ENCODE measurements at regions not wholly inside any gene's neighbourhood (a gene's known extent, or its start where the extent isn't known, plus 50 kb on each side); places are given as distances from the start of the nearest gene placed in this dataset.

- H3K27me3 ChIP-seq (ENCODE audit: insufficient read depth, poor library complexity, severe bottlenecking), result no peaks in the 10 kb centered on the region
- H3K4me3 ChIP-seq (replicated peaks; ENCODE audit: insufficient read depth, low read length), result no peak overlapping the region
These were observed 338.9 kb upstream of the SETBP1 start for GRCh38 chr18:44341759-44342158.

GRCh38 chr18:44342162-44342561 lies 338.5 kb upstream of the SETBP1 start:
- no peak for TF ChIP-seq SPI1 (IDR thresholded peaks at IDR 0.05; ENCODE audit: borderline replicate concordance, low read depth)
- no peak for TF ChIP-seq REST (IDR thresholded peaks at IDR 0.05; ENCODE audit: insufficient replicate concordance, low read depth)
- no peak for TF ChIP-seq POLR2AphosphoS5 (IDR thresholded peaks at IDR 0.05; ENCODE audit: low read depth)
- TF ChIP-seq GABPA (IDR thresholded peaks at IDR 0.05; ENCODE audit: low read depth), result no peak
- TF ChIP-seq, protein P1, sequence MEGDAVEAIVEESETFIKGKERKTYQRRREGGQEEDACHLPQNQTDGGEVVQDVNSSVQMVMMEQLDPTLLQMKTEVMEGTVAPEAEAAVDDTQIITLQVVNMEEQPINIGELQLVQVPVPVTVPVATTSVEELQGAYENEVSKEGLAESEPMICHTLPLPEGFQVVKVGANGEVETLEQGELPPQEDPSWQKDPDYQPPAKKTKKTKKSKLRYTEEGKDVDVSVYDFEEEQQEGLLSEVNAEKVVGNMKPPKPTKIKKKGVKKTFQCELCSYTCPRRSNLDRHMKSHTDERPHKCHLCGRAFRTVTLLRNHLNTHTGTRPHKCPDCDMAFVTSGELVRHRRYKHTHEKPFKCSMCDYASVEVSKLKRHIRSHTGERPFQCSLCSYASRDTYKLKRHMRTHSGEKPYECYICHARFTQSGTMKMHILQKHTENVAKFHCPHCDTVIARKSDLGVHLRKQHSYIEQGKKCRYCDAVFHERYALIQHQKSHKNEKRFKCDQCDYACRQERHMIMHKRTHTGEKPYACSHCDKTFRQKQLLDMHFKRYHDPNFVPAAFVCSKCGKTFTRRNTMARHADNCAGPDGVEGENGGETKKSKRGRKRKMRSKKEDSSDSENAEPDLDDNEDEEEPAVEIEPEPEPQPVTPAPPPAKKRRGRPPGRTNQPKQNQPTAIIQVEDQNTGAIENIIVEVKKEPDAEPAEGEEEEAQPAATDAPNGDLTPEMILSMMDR (IDR thresholded peaks at IDR 0.05; ENCODE audit: insufficient read depth, low read length), result no peak
- Histone ChIP-seq H3K27me3 (ENCODE audit: insufficient read depth, poor library complexity, severe bottlenecking) (no peaks in the 10 kb centered on the region), H3K4me3 (replicated peaks; ENCODE audit: insufficient read depth, low read length) (no peak overlapping the region), H3K27ac (replicated peaks) (no peak overlapping the region)
- DNase-seq (ENCODE audit: low read depth in 1 of 2, low spot score in 1 of 2), result no peak

More at GRCh38 chr18:44341759-44342158, 338.9 kb upstream of the SETBP1 start:
- no peak for DNase-seq (ENCODE audit: low read depth in 1 of 2, low spot score in 1 of 2)
- TF ChIP-seq, protein P1 (IDR thresholded peaks at IDR 0.05; ENCODE audit: insufficient read depth, low read length), result no peak
- TF ChIP-seq POLR2AphosphoS5 (IDR thresholded peaks at IDR 0.05; ENCODE audit: low read depth) (no peak), SPI1 (IDR thresholded peaks at IDR 0.05; ENCODE audit: borderline replicate concordance, low read depth) (no peak), GABPA (IDR thresholded peaks at IDR 0.05; ENCODE audit: low read depth) (no peak), REST (IDR thresholded peaks at IDR 0.05; ENCODE audit: insufficient replicate concordance, low read depth) (no peak)
- H3K27ac ChIP-seq (replicated peaks), result no peak overlapping the region

DNA sequence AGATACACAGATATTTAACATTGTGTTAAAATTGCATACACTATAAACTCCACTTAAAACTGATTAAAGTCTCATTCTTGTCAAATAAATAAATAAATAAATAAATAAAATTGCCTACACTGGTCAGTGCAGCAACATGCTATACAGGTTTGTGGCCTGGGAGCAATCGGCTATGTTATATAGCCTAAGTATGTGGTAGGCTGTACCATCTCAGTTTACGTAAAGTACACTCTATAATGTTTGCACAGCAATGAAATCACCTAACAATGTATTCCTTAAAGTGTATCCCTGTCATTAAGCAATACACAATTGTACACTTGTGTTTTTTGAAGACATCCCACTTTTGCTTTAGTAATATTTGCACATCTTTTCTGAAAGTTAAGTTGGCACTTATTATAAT lies 337.7 kb upstream of the SETBP1 start:
- TF ChIP-seq REST (IDR thresholded peaks at IDR 0.05; ENCODE audit: insufficient replicate concordance, low read depth) (no peak), SPI1 (IDR thresholded peaks at IDR 0.05; ENCODE audit: borderline replicate concordance, low read depth) (no peak), POLR2AphosphoS5 (IDR thresholded peaks at IDR 0.05; ENCODE audit: low read depth) (no peak), GABPA (IDR thresholded peaks at IDR 0.05; ENCODE audit: low read depth) (no peak)
- TF ChIP-seq, protein P1 (IDR thresholded peaks at IDR 0.05; ENCODE audit: insufficient read depth, low read length), result no peak
- no peak overlapping the region for H3K4me3 ChIP-seq (replicated peaks; ENCODE audit: insufficient read depth, low read length)
- no peaks in the 10 kb centered on the region for H3K27me3 ChIP-seq (ENCODE audit: insufficient read depth, poor library complexity, severe bottlenecking)
- DNase-seq (ENCODE audit: low read depth in 1 of 2, low spot score in 1 of 2), result no peak
- H3K27ac ChIP-seq (replicated peaks), result no peak overlapping the region

Data from HL-60 (cell line).